Activated CD8-positive, alpha-beta memory T cell treated with anti-CD3 and anti-CD28 coated beads for 1 hour (primary cell): ENCODE measurements at regions not wholly inside any gene's neighbourhood (a gene's known extent, or its start where the extent isn't known, plus 50 kb on each side); places are given as distances from the start of the nearest gene placed in this dataset.

Experiments used
- DNase-seq, 2 donors: peaks; one replicate each; pipeline ENCODE4 v3.0.0-alpha.2; 2020; ENCODE audit warnings: low read depth in 1 of 2; ENCODE audit errors: extremely low read depth in 1 of 2

- DNase-seq: no peak
Observed at GRCh38 chr16:89027281-89027680, 50.3 kb upstream of the CBFA2T3 start.

- DNase-seq: peak; percentile 15 to 25
Observed at GRCh38 chr16:89031715-89032659, 55.0 kb upstream of the CBFA2T3 start.

- no peak for DNase-seq
Observed at GRCh38 chr16:89033304-89033703, 56.3 kb upstream of the CBFA2T3 start.

GRCh38 chr16:89033796-89034572 lies 57.0 kb upstream of the CBFA2T3 start:
- no peak for DNase-seq

GRCh38 chr16:89034573-89034961 lies 57.6 kb upstream of the CBFA2T3 start:
- no peak for DNase-seq

- no peak for DNase-seq
Observed at GRCh38 chr16:89034971-89035668, 58.1 kb upstream of the CBFA2T3 start.

- DNase-seq: no peak
Observed at GRCh38 chr16:89035669-89036570, 57.7 kb upstream of the ACSF3 start.

- no peak for DNase-seq
Observed at GRCh38 chr16:89036776-89037175, 56.9 kb upstream of the ACSF3 start.

GRCh38 chr16:89037261-89038152 lies 56.1 kb upstream of the ACSF3 start:
- no peak for DNase-seq

GRCh38 chr16:89038221-89038721 lies 55.4 kb upstream of the ACSF3 start:
- no peak for DNase-seq

- no peak for DNase-seq
Observed at GRCh38 chr16:89038811-89039735, 54.6 kb upstream of the ACSF3 start.

GRCh38 chr16:89039756-89040155 lies 53.9 kb upstream of the ACSF3 start:
- DNase-seq: no peak

- DNase-seq: no peak
Observed at GRCh38 chr16:89040391-89040790, 53.3 kb upstream of the ACSF3 start.

GRCh38 chr16:89040861-89041570 lies 52.6 kb upstream of the ACSF3 start:
- DNase-seq: no peak

GRCh38 chr16:89041571-89042481 lies 51.8 kb upstream of the ACSF3 start:
- DNase-seq: no peak
